MCF 10A (cell line): ENCODE measurements at regions not wholly inside any gene's neighbourhood (a gene's known extent, or its start where the extent isn't known, plus 50 kb on each side); places are given as distances from the start of the nearest gene placed in this dataset.

ENCODE experiments used
- BruUV-seq: library from RNA; stranded (reverse); fragments of 400-500 nt; replicated peaks from 2 replicates; lab custom pipeline; 2021; lab: Mats Ljungman, UMichigan
- CTCF ChIA-PET: fragments of 300-600 bp; sonication (Branson Sonifier 250); formaldehyde crosslinking; extraction: SDS; loops from one replicate; lab custom pipeline; 2021; ENCODE audit warnings: antibody characterized with exemption, inconsistent platforms; lab: Yijun Ruan, JAX
- POLR2A ChIA-PET: fragments of 300-600, 350-650 bp; sonication (Branson Sonifier 250); formaldehyde crosslinking; extraction: SDS; loops from one replicate; lab custom pipeline; 2020; ENCODE audit warnings: antibody characterized with exemption, inconsistent platforms; lab: Yijun Ruan, JAX
- DNase-seq: peaks from one replicate; pipeline ENCODE4 v3.0.0-alpha.2; 2018; ENCODE audit not compliant: unreplicated experiment
- H3K27ac Mint-ChIP-seq: one replicate; pipeline ENCODE4 v1.8.0; 2022; ENCODE audit warnings: mild to moderate bottlenecking, low read depth, mixed read lengths; ENCODE audit not compliant: unreplicated experiment
- H3K27me3 Mint-ChIP-seq: one replicate; pipeline ENCODE4 v1.8.0; 2022; ENCODE audit warnings: mixed read lengths; ENCODE audit not compliant: insufficient read depth, unreplicated experiment
- H3K36me3 Mint-ChIP-seq: one replicate; pipeline ENCODE4 v1.8.0; 2022; ENCODE audit warnings: mild to moderate bottlenecking, moderate library complexity, mixed read lengths; ENCODE audit not compliant: insufficient read depth, unreplicated experiment
- H3K4me1 Mint-ChIP-seq: one replicate; pipeline ENCODE4 v1.8.0; 2022; ENCODE audit warnings: mixed read lengths; ENCODE audit not compliant: insufficient read depth, unreplicated experiment
- H3K4me3 Mint-ChIP-seq: one replicate; pipeline ENCODE4 v1.8.0; 2022; ENCODE audit warnings: mild to moderate bottlenecking, moderate library complexity, mixed read lengths; ENCODE audit not compliant: unreplicated experiment
- H3K9me3 Mint-ChIP-seq: one replicate; pipeline ENCODE4 v1.8.0; 2022; ENCODE audit warnings: mixed read lengths; ENCODE audit not compliant: unreplicated experiment
- intact Hi-C: fragments of 100-400 bp; cut with micrococcal nuclease; formaldehyde crosslinking; loops from 2 replicates; pipeline ENCODE4 v1.14.1; 2022
- TF ChIP-seq, protein P1 (sequence below): fragments of 200-600 bp; IDR thresholded peaks from one replicate; pipeline ENCODE4 v1.8.0; 2022; ENCODE audit warnings: antibody characterized with exemption, mild to moderate bottlenecking; ENCODE audit not compliant: unreplicated experiment

DNA sequence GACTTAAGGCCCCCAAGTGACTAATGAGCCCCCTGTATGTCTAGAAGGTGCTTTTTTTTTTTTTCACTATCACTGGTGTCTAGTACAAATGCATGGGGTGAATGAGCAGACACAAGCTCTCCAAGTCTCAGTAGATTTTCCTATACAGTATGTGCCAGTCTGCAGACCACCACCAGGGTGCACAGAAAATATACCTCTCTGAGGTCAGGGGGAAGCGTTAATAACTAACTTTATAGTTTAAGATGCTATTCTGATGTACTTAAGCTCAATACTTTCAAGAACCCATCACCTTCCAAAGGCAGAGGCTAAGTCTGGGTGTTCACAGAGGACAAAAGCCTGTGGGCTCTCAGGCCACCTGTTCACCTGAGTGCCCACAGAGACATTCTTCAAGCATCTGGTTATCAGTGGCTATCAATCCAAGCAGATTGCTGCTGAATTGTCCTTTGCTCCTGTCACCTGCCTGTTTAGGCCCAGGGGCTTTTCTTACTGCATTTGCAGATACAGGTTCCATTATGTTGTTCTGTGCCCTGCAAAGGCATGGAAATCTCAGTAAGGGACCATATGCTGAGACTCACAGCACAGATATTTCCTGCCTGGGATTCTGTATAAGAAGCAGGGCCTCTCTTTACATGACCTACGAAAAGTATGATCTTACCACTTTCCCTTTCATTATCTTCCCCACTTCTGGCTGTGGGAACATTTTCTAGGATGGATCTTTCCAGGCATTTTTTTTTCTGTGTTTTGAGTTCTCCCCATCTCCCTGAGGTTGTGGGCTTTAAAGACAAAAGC lies 534.6 kb downstream of the TNS1 start:
- TF ChIP-seq, protein P1, sequence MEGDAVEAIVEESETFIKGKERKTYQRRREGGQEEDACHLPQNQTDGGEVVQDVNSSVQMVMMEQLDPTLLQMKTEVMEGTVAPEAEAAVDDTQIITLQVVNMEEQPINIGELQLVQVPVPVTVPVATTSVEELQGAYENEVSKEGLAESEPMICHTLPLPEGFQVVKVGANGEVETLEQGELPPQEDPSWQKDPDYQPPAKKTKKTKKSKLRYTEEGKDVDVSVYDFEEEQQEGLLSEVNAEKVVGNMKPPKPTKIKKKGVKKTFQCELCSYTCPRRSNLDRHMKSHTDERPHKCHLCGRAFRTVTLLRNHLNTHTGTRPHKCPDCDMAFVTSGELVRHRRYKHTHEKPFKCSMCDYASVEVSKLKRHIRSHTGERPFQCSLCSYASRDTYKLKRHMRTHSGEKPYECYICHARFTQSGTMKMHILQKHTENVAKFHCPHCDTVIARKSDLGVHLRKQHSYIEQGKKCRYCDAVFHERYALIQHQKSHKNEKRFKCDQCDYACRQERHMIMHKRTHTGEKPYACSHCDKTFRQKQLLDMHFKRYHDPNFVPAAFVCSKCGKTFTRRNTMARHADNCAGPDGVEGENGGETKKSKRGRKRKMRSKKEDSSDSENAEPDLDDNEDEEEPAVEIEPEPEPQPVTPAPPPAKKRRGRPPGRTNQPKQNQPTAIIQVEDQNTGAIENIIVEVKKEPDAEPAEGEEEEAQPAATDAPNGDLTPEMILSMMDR: no peak
- Mint-ChIP-seq H3K36me3 (no peaks in the 10 kb centered on the region), H3K27me3 (no peaks in the 10 kb centered on the region), H3K4me3 (no peak overlapping the region), H3K9me3 (no peaks in the 10 kb centered on the region), H3K4me1 (no peaks in the 10 kb centered on the region), H3K27ac (no peak overlapping the region)
- ChIA-PET CTCF (interaction anchor here (0.9 kb wide), 1 partner anchor 63 kb away, joined by 3 read pairs; no protein-coding TSS in a partner anchor), POLR2A (no interaction called here)
- DNase-seq: no peak
- BruUV-seq: no TSS peak
- intact Hi-C loops: no loop called here

DNA sequence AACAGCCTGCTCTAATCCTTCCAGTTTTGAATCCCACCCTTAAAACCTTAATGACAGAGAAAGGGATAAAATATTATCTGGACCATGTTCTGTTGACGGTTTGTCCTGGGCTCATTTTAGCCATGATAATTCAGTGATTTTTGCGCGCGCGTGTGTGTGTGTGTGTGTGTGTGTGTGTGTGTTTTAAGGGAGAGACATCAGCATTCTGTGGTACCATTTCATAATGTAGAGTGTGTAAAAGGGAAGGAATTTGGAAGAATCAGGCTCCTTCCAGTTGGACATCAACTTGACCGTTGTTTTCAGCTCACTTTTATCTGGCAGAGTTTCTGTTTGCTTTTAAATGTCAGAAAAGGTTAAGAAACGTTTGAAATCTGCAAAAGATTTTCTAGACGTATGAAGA lies 535.5 kb downstream of the TNS1 start:
- no peak overlapping the region for H3K27ac Mint-ChIP-seq
- H3K4me1 Mint-ChIP-seq: no peaks in the 10 kb centered on the region
- POLR2A ChIA-PET: no interaction called here
- H3K9me3 Mint-ChIP-seq: no peaks in the 10 kb centered on the region
- intact Hi-C loops: no loop called here
- H3K36me3 Mint-ChIP-seq: no peaks in the 10 kb centered on the region
- no peaks in the 10 kb centered on the region for H3K27me3 Mint-ChIP-seq
- H3K4me3 Mint-ChIP-seq: no peak overlapping the region
- no peak for DNase-seq
- CTCF ChIA-PET: no interaction called here
- TF ChIP-seq, protein P1: no peak
- BruUV-seq: no TSS peak

DNA sequence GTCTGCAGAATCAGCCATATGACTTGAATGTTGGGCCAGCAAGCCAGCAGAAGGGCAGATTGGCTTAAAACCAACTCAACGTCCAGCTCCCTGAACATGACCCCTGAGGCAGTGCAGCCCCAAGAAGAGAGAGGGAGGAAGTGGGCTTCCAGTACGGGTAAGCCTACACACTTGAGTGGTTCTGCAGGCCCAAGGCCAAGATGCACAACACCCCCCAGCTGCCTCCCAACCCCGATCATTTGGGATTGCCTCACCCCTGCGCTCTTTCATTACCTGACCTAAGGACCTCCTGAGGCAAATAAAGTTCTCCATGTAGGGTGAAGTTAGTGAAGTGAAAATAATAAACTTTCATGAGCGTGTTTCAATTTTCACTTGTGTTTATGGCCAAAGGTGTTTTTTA lies 536.0 kb downstream of the TNS1 start:
- ChIA-PET CTCF (no interaction called here), POLR2A (no interaction called here)
- DNase-seq: no peak
- H3K27ac Mint-ChIP-seq: no peak overlapping the region
- TF ChIP-seq, protein P1: no peak
- H3K27me3 Mint-ChIP-seq: no peaks in the 10 kb centered on the region
- no peaks in the 10 kb centered on the region for H3K9me3 Mint-ChIP-seq
- no TSS peak for BruUV-seq
- no peaks in the 10 kb centered on the region for H3K4me1 Mint-ChIP-seq
- intact Hi-C loops: no loop called here
- H3K36me3 Mint-ChIP-seq: no peaks in the 10 kb centered on the region
- no peak overlapping the region for H3K4me3 Mint-ChIP-seq

DNA sequence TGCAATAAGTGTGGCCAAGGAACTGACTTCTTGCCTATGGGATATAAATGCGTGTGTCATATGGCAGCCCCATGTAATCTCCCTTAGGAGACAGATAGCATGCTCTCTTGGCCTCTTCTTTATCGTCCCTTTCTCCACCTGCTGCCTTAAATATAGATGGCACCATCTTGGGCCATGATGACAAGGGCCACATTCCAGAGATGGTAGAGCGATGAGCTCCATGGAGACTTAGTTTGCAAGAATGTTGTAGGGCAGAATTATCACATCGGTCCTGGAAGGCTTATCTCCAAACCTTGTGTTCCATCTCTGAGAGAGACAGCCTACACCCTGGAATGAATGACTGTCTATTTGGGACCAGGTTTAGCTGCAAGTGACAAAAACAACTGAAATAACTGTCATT lies 536.7 kb downstream of the TNS1 start:
- ChIA-PET POLR2A (no interaction called here), CTCF (interaction anchor here (0.6 kb wide), 1 partner anchor 73 kb away, joined by 4 read pairs; no protein-coding TSS in a partner anchor)
- Mint-ChIP-seq H3K27ac (no peak overlapping the region), H3K36me3 (no peaks in the 10 kb centered on the region), H3K4me1 (no peaks in the 10 kb centered on the region), H3K4me3 (no peak overlapping the region), H3K9me3 (no peaks in the 10 kb centered on the region), H3K27me3 (no peaks in the 10 kb centered on the region)
- no TSS peak for BruUV-seq
- TF ChIP-seq, protein P1: no peak
- no peak for DNase-seq
- intact Hi-C loops: no loop called here
